ENCODE measurements at regions not wholly inside any gene's neighbourhood (a gene's known extent, or its start where the extent isn't known, plus 50 kb on each side); places are given as distances from the start of the nearest gene placed in this dataset.

DNA sequence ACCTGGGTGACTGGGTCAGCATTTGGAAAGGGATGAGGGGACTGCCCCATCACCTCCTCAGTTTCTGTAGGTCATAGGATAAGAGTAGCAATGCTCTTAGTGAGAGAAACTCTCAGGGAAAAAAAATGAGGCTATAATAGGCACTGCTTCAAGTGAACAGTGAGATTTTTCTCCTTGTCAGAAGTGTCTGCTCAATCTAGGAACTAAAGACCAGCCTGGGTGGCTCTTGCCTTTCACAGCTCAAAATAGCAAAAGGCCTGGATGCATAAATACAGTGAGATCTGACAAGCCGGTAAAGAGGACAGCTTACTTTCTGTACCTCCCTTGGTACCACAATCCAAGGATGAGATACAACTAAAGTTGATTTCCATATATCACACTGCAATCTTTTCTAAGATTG lies 205.6 kb upstream of the ANO5 start:
- Histone ChIP-seq H2AFZ (ENCODE audit: low read length) (no peak overlapping the region), H3K4me3 (replicated peaks in 1 of 3; ENCODE audit: insufficient read depth in 1 of 3, low read depth in 2 of 3, low read length in 3 of 3) (no peak overlapping the region), H3K27me3 (ENCODE audit: control insufficient read depth in 1 of 2, insufficient read depth in 2 of 2, low read length in 2 of 2) (no peaks in the 10 kb centered on the region), H3K4me2 (ENCODE audit: low read depth, low read length) (no peak overlapping the region), H3K9me3 (ENCODE audit: low read length) (no peaks in the 10 kb centered on the region), H4K20me1 (ENCODE audit: insufficient read depth, low read length) (no peaks in the 10 kb centered on the region), H3K79me2 (ENCODE audit: insufficient read depth, low read length) (no peaks in the 10 kb centered on the region), H3K4me1 (ENCODE audit: insufficient read depth, low read length) (no peaks in the 10 kb centered on the region), H3K36me3 (replicated peaks in 1 of 2; ENCODE audit: control insufficient read depth in 1 of 2, insufficient read depth in 2 of 2, low read length in 2 of 2) (no peaks in the 10 kb centered on the region), H3K9ac (ENCODE audit: insufficient read depth, low read depth, low read length) (no peak overlapping the region), H3K27ac (ENCODE audit: extremely low read length, insufficient read depth, low read length) (no peak overlapping the region)
- FAIRE-seq (no peak), ATAC-seq (no peak), DNase-seq (ENCODE audit: low spot score) (no peak)
- in situ Hi-C loops (cut with HindIII; ENCODE audit: extremely low pct_ligation_motif_present, low pct_unique_long_range_greater_than_20kb) (no loop called here), intact Hi-C loops (cut with micrococcal nuclease; ENCODE audit: unreplicated experiment) (no loop called here)
- WGBS (ENCODE audit: low lambda C conversion rate) = 0% methylated on average over 1 of the region's 1 CpG
- CTCF ChIA-PET (ENCODE audit: low intra/inter-chr PET ratio, low total read pairs) = no interaction called here
- TF ChIP-seq NR2C2 (CRISPR knock-in tag; IDR thresholded peaks at IDR 0.05; ENCODE audit: borderline replicate concordance) = no peak
- TF ChIP-seq PCBP1 (IDR thresholded peaks at IDR 0.05; ENCODE audit: borderline replicate concordance, low read depth, low read length) = no peak
- TF ChIP-seq, protein P1, sequence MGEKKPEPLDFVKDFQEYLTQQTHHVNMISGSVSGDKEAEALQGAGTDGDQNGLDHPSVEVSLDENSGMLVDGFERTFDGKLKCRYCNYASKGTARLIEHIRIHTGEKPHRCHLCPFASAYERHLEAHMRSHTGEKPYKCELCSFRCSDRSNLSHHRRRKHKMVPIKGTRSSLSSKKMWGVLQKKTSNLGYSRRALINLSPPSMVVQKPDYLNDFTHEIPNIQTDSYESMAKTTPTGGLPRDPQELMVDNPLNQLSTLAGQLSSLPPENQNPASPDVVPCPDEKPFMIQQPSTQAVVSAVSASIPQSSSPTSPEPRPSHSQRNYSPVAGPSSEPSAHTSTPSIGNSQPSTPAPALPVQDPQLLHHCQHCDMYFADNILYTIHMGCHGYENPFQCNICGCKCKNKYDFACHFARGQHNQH (CRISPR knock-in tag; IDR thresholded peaks at IDR 0.05) = no peak
- TF ChIP-seq, protein P2, sequence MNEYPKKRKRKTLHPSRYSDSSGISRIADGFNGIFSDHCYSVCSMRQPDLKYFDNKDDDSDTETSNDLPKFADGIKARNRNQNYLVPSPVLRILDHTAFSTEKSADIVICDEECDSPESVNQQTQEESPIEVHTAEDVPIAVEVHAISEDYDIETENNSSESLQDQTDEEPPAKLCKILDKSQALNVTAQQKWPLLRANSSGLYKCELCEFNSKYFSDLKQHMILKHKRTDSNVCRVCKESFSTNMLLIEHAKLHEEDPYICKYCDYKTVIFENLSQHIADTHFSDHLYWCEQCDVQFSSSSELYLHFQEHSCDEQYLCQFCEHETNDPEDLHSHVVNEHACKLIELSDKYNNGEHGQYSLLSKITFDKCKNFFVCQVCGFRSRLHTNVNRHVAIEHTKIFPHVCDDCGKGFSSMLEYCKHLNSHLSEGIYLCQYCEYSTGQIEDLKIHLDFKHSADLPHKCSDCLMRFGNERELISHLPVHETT (CRISPR knock-in tag; conservative IDR thresholded peaks at IDR 0.05) = no peak
- TF ChIP-seq ZBTB7A (CRISPR knock-in tag; IDR thresholded peaks at IDR 0.05) = no peak
- TF ChIP-seq ZNF724P (CRISPR knock-in tag; IDR thresholded peaks at IDR 0.05; ENCODE audit: borderline replicate concordance) = no peak
- TF ChIP-seq, protein P3, sequence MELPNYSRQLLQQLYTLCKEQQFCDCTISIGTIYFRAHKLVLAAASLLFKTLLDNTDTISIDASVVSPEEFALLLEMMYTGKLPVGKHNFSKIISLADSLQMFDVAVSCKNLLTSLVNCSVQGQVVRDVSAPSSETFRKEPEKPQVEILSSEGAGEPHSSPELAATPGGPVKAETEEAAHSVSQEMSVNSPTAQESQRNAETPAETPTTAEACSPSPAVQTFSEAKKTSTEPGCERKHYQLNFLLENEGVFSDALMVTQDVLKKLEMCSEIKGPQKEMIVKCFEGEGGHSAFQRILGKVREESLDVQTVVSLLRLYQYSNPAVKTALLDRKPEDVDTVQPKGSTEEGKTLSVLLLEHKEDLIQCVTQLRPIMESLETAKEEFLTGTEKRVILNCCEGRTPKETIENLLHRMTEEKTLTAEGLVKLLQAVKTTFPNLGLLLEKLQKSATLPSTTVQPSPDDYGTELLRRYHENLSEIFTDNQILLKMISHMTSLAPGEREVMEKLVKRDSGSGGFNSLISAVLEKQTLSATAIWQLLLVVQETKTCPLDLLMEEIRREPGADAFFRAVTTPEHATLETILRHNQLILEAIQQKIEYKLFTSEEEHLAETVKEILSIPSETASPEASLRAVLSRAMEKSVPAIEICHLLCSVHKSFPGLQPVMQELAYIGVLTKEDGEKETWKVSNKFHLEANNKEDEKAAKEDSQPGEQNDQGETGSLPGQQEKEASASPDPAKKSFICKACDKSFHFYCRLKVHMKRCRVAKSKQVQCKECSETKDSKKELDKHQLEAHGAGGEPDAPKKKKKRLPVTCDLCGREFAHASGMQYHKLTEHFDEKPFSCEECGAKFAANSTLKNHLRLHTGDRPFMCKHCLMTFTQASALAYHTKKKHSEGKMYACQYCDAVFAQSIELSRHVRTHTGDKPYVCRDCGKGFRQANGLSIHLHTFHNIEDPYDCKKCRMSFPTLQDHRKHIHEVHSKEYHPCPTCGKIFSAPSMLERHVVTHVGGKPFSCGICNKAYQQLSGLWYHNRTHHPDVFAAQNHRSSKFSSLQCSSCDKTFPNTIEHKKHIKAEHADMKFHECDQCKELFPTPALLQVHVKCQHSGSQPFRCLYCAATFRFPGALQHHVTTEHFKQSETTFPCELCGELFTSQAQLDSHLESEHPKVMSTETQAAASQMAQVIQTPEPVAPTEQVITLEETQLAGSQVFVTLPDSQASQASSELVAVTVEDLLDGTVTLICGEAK (IDR thresholded peaks at IDR 0.05) = no peak
- TF ChIP-seq, protein P3 (CRISPR knock-in tag; IDR thresholded peaks at IDR 0.05) = no peak
- no peak for TF ChIP-seq ZNF713 (CRISPR knock-in tag; IDR thresholded peaks at IDR 0.05)
- TF ChIP-seq ZSCAN9 (CRISPR knock-in tag; IDR thresholded peaks at IDR 0.05; ENCODE audit: borderline replicate concordance) = no peak
- TF ChIP-seq FOXM1 (CRISPR knock-in tag; IDR thresholded peaks at IDR 0.05) = no peak
- no peak for TF ChIP-seq ZNF121 (CRISPR knock-in tag; IDR thresholded peaks at IDR 0.05)
- BruUV-seq (replicated peaks) = no TSS peak
- POLR2A ChIA-PET = no interaction called here
